HG03558 (cell line): ENCODE measurements at regions not wholly inside any gene's neighbourhood (a gene's known extent, or its start where the extent isn't known, plus 50 kb on each side); places are given as distances from the start of the nearest gene placed in this dataset.

Source experiments
- ATAC-seq: cut with Tn5 transposase; IDR thresholded peaks from one replicate; pipeline ENCODE4 v1.9.1; 2021; ENCODE audit warnings: moderate number of reproducible peaks; ENCODE audit not compliant: unreplicated experiment; ENCODE audit errors: extremely low read depth

- no peak for ATAC-seq
Observed at GRCh38 chr11:116457336-116458007, 315.3 kb downstream of the BUD13 start.

- ATAC-seq = no peak
Observed at GRCh38 chr11:116454951-116455350, 317.8 kb downstream of the BUD13 start.

- no peak for ATAC-seq
Observed at GRCh38 chr11:116454020-116454645, 318.7 kb downstream of the BUD13 start.

GRCh38 chr11:116452461-116452860 is 320.3 kb downstream of the BUD13 start:
- ATAC-seq = no peak

DNA sequence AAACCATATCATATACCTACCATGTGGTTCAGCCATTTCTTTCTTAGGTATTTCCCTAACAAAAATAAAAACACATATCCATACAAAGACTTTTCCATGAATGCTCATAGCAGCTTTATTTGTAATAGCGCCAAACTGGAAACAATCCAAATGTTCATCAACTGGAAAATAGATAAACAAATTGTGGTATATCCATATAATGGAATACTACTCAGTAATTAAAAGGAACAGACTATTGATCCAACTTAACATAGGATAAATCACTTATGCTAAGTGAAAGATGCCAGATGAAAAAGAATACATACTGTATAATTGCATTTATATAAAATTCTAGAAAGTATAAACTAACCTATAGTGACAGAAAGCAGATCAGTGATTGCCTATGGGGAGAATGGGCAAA is 323.3 kb downstream of the BUD13 start:
- no peak for ATAC-seq

DNA sequence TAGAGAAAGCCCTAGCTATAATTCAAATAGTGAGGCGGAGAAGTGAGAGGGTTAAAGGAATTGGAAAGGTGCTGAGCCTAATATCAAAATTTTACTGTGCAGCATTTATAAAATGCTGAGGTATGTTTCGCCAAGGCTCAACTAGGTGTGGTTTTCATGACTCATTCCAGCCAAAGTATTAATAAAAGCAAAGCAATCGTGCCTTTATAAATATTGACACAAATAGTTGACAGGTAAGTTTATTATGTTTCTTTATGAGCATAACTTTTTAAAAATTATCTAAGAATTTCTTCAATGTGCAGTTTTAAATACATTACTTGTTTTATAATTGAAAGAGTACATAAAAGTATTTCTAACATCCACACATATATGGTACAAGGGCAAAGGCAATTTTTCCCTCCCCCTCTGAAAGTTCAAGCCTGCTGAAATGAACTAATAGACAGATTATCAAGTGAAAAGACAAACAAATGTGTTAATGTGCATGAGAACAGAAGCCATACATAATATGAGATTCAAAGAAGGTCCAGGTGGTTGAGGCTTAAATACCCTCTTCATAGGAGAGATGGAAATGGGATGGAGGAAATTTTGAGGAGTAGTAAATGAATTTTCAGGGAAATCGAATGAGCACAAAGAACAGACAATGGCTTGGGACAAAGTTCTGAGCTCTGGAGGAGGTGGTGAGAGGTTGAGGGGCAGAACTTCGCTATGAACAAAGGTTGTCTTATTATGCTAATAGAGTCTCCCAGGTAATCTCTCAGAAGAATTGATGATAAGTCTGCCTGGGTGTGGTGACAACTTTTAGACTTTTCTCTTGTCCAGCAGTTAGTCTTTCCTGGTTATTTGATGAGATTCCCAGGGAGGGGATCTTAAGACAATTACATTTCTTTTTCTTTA is 326.5 kb downstream of the BUD13 start:
- no peak for ATAC-seq

DNA sequence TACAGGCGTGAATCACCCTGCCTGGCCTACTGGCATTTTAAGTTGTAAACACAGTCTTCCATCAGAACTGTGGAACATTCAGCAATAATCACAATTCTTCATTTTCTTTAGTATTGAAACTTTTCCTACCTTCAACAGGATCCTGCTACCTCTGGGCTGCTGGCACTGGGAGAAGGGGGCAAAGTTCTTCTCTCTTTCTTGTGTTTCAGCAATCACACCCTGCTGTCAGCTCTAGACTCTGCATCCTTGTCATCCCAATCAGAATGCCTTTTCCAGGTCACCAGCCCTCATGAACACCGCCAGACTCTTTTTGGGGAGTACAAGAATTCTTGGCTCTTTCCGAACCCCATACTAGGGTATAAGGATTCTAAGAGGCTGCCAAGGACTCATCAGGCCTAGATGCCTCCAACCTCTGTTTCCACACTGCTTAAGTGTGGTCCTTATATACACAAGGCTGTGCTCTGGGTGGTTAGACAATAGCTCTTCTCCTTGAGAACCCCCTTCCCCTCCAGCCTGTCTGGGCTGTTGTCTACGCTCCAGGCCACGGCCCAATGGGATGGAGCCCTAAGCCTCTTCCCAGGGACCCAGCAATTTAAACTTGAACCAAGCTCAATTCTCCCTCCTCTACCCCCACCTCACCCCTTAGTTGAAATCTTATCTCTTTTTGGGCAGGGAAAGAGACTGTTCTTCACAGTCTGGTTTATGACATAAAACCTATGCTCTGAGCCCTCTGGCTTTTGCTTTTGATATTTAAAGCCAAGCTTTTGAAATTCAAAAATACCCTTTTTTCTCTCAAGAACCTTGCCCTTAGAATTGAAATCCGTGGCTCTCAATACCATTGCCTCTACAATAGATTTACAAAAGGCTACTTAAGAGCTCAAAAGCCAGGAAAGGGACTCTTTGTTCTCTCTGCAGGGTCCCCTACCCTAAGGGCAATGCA is 327.4 kb downstream of the BUD13 start:
- ATAC-seq = no peak

GRCh38 chr11:116442238-116442752 is 330.5 kb downstream of the BUD13 start:
- ATAC-seq = no peak

DNA sequence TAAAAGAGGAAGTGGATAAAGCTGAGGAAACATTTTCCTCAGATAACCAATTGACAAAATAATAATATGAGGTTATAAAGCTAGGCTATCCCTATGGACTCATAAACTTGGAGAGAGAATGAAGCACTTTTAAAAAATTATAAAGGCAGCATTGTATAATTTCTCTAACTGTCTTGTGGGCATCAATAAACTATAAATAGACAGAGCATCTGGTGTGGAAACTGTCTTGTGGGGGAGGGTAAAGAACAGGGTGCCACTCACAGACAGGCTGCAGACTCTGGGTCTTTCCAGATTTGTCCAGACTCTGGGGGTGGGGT is 333.5 kb downstream of the BUD13 start:
- no peak for ATAC-seq

DNA sequence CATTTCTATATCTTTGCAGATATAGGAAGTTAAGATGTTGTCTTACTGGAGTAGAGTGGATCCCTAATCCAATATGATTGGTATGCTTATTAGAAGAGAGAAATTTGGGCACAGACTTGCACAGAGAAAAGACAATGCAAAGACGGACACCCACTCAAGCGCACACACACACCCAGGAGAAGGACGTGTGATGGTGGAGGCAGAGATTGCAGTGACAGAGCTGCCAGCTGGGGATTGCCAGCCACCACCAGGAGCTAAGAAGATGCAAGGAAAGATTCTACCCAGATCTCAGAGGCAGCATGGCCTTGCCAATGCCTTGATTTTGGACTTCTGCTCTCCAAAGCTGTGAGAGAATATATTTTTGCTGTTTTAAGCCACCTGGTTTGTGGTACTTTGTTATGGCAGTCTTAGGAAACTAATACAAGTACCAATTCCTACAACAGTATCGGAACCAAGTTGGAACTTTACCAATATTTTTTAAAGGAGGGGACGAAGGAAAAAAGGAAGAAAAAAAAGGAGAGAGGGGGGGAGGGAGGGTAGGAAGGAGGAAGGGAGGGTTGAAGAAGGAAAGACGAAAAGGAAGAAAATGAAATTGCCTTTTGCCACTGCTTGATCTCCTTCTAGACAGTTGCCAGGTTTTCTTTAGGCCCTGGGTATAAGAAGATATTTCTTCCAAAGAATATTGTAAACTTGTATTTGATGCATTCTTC is 334.0 kb downstream of the BUD13 start:
- ATAC-seq = no peak

- ATAC-seq = no peak
Observed at GRCh38 chr11:116434986-116435385, 337.8 kb downstream of the BUD13 start.

GRCh38 chr11:116432301-116432700 is 340.5 kb downstream of the BUD13 start:
- ATAC-seq = no peak

- no peak for ATAC-seq
Observed at GRCh38 chr11:116431842-116432241, 340.9 kb downstream of the BUD13 start.

DNA sequence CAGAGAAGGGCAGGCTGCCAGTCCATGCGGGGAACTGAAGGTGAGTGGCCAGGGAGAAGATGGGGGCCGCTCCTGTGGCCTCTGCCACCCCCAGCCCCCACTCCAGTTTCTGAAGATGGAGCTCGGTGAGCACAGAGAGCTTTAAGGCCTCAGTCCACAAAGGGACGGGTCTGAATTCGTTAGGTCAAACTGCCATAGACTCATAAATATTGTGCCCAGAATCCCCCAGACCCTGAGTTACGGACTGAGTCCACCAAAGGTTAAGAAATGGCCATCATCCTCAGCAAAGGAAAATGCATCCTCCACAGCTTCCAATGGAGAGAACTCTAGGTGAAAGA is 344.2 kb downstream of the BUD13 start:
- ATAC-seq = no peak

- no peak for ATAC-seq
Observed at GRCh38 chr11:116427903-116428637, 344.7 kb downstream of the BUD13 start.

GRCh38 chr11:116427337-116427902 is 345.4 kb downstream of the BUD13 start:
- no peak for ATAC-seq

GRCh38 chr11:116426761-116427160 is 346.0 kb downstream of the BUD13 start:
- no peak for ATAC-seq

GRCh38 chr11:116424615-116425261 is 348.0 kb downstream of the BUD13 start:
- no peak for ATAC-seq
